CD4-positive, alpha-beta T cell treated with Interleukin-1 beta for 1 hour (primary cell): ENCODE measurements at regions not wholly inside any gene's neighbourhood (a gene's known extent, or its start where the extent isn't known, plus 50 kb on each side); places are given as distances from the start of the nearest gene placed in this dataset.
"Not testable (repeated sequence)": the region's sequence is repeated elsewhere in the genome, so short reads cannot be mapped to it uniquely, and the experiment has no call there.

ENCODE experiments used
- DNase-seq, 2 donors: peaks; one replicate each; pipeline ENCODE4 v3.0.0-alpha.2; 2020 to 2022

DNA sequence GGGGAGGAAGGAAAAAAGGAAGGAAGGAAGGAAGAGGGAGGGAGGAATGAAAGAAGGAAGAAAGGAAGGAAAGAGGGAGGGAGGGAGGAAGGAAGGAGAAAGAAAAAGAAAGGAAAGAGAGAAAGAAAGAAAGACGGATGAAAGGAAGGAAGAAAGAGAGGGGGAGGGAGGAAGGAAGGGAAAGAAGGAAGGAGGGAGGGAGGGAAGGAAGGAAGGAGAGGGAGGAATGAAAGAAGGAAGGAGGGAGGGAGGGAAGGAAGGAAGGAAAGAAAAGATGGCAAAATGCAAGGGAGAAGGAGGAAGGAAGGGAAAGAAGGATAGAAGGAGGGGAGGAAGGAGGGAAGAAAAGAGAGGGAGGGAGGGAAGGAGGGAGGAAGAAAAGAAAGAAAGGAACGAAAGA lies 257.3 kb upstream of the C16orf82 start:
- no peak for DNase-seq

DNA sequence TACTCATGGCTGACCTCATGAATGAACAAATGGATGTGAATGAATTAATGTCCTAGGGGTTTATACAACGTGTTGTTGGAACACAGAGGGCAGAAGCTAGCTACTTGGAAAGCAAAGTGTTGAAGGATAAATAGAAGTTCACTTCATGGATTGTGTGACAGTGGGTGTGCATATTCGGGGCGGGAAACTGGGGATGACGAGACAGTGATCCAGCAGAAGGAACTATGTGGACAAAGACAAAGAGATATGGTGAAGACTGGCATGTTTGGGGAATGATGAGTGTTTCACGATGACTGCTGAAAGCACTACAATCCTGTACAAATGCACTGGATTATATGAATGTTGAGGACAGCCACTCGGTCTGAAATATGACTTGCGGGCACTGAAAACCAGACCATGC lies 250.5 kb upstream of the C16orf82 start:
- no peak for DNase-seq

DNA sequence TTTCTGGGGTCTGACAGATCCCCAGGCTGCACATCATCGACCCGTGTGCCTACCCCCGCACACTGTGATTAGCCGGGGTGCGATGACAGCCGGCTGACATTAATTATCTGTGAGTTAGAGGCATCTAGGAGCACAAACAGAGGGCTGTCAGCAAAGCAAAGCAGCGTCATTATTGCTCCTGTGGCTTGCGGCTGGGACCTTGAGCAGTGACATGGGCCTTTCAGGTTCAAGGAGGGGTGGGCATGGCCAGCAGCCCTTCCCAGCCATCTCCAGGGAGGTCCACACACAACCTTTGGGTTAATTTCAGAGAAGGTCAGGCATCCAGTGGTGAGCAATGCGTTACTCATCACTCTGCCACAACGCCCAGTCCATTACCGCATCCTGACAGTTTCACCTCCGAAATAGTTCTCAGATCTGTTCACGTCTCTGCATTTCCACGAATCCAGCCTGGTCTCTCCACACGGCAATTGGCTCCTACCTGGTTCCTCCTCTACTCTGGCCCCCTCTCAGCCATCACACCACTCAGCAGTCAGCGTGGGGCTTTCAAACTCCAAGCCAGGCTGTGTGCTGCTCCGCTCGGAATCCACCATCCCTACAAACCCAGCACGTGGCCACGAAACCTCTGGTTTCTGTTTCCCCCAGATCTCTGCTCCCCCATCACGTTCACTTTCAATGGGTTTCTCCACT lies 249.7 kb upstream of the C16orf82 start:
- DNase-seq: no peak

DNA sequence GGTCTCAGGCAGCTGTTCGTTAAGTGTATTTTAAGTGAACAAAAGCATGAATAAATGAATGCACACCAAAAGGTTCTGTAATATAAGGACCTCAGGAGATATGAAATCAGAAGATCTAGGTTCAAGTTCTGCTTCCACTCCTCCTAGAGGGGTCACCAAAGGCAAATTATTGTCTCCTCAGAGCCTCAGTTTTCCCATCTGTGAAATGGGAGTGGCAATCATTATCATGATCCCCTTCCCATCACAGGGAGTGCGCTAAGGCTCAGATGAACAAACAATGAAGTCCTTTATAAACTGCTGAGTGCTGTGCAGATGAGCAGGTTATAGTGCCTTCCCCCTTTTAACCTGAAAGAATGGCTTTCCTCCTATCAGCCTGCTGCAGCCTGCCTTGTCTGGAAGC lies 248.3 kb upstream of the C16orf82 start:
- no peak for DNase-seq

DNA sequence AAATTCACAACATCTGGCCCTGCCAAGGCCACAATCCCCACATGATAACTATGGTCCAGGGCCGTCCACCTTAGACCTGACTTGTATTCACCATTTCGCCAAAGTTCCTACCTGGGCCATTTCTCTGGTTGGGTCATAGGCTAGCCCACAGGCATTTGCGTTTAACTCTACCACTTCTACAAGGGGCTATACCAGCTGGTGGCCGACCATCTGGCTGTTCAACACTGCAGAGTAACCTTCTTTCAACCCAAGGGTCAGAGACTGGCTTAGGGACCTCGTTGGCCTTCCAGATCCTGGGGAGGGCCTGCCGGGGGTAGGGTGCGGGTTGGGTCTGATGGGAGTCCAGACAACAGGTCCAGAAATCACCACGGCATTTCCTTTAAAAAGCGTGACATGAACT lies 242.3 kb upstream of the C16orf82 start:
- DNase-seq: no peak

DNA sequence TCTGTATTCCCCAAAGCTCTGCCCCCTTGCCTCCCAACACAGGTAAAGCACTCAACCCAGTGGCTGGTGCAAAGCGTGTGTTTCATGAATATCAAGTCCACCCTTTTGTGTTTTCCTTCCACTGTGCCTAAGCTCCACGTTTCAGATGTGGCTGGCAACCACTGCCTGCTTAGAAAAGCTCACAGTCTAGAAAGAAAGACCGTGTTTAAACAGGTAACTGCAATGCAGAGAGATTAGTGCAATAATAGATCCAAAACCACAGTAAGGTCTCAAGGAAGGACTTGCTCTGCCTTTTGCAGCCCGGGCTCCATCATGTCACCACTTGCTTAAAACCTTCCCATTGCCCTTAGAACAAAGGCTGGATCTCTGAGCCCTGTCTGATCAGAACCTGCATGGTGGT lies 240.2 kb upstream of the C16orf82 start:
- no peak for DNase-seq

DNA sequence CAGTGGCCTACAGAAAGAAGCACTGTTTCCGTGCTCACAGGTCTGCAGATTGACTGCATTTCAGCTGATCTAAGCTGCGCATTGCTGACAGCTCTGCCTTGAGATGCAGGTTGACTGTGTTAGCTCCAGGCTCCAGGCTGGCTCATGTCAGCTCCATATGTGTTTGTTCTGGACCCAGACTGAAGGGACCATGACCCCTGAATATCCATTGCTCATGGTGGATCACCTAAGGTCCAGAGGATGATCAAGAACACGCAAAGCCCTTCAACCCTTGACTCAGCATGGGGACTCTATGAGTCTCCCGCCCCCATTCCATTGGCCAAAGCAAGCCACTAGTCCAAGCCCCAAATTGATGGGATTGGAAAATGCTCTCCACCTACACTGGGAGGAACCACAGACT lies 239.3 kb upstream of the C16orf82 start:
- no peak for DNase-seq

DNA sequence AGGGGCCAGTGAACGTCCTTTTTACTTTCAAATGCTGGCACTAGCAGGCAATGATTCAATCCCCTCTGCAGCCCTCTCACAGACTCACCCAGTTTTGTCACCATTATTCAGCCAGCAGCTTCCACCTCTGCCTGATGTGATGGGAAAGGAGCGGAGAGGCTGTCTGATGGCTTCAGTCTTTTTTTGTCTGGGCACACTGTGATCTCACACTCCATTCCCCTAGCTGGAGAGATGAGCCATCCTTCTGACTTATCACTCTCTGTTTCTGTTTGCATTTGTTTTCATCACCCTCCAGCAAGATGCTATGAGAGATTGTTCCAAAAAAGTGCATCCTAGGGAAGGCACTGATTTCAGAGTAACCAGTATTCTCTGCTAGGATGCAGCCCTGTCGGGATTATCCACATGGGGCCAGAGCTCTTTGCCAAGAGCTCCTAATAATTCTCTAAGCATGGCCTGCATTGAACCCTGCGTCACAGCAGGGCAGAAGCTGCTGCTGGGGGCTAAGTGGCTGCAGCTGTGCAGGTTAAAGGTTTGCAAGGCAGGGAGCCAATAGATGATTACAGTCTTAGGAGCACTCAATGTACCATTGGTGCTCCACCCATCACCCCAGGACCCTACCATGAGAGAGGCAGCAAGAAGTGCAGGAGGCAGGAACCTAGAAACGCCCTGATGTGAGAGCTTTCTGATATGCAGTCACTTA lies 236.1 kb upstream of the C16orf82 start:
- no peak for DNase-seq

DNA sequence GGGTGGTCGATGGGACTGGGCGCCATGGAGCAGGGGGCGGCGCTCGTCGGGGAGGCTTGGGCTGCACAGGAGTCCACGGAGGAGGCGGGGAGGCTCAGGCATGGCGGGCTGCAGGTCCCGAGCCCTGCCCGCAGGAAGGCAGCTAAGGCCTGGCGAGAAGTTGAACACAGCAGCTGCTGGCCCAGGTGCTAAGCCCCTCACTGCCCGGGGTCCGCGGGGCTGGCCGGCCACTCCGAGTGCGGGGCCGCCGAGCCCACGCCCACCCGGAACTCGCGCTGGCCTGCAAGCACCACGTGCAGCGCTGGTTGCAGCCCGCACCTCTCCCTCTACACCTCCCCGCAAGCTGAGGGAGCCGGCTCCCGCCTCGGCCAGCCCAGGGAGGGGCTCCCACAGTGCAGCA lies 230.6 kb upstream of the C16orf82 start:
- not testable (repeated sequence) for DNase-seq

DNA sequence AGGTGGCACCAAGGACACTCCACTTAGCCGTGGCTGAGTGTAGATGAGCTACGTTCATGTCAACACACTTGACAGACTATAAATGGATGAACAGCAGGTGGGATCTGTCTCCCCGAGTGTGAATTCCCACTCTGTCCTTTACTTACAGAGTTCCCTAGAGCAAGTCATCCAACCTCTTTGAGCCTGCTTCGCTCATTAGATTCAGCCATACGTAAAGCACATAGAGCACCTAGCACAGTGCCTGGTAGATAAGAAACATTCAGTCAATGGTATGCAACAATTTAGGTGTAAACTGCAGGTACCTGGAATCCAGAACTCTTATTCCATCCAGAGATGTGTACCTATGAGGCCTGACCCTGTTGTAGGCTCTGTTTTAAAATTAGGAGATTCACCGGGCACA lies 227.8 kb upstream of the C16orf82 start:
- DNase-seq: no peak

DNA sequence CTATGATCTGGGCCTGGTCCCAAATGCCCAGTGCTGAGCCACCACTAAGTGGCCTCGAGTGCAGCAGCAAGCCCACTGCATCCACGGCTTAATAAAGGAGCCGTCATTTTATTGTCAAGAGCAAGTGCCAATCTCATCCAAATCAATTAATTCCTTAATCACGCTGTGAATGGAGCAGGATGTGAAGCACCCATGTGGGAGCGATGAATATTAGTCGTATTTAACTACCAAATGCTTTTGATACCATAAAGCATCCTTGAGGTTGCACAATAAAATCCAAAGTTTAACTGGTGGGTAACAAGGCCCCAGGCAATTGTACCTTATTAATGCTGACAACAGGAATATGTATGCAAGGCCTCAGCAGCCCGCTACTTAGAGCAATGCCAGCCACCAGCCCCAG lies 226.0 kb upstream of the C16orf82 start:
- no peak for DNase-seq

DNA sequence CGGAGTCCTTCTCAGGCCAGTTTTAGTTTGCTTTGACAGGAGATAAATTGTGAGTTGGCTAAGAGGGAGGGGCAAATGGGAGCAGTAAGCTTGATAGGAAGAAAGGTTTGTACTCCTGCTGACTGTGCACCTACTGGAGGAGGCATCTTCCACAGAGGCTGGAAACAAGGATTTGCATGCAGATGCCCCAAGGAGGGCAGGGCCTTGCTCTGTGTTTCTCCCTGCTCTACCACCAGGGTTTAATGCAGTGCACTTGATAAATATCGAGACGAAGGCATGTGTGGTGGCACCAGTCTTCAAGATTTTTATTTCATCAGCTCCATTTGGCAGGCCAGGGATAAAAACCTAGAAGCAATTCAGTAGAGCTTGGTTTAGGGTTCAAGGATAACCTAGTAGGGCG lies 210.5 kb upstream of the C16orf82 start:
- DNase-seq: no peak

DNA sequence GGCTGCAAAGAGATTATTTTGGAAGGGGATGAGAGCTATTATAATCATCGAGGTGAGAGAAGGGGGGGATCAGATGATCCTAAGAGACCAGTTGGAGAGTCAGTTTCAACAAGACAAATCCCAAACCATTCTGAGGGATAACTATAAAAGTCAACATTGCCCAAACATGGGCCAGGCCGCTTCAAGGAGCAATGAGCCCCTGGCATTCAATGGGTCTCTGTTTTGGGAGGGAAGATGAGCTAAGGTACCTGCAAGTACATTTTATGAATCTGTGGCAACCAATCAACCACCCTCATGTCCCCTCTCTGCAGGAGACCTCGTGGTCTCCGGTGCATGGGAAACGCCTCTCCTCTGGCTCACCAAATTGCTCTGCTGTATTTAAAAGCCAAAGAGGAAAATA lies 209.9 kb upstream of the C16orf82 start:
- DNase-seq: no peak

DNA sequence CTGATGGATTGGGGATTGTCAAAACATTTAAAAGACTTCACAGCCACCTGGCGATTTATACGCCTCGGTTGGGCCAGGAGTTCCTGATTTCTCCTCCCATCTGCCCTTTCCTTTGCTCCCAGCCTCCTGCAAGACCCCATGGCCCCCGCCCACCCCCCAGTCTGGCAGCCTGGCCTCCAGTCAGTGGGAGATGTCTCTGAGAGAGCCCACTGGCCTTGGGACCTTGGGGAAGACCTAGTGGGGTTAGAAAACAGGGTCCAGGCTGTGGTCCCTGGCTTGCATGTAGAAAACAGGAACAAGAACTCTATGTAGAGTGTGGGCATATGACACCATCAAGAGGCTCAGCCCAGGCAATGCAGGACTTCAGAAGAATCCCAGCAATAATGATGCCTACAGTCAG lies 209.4 kb upstream of the C16orf82 start:
- no peak for DNase-seq

DNA sequence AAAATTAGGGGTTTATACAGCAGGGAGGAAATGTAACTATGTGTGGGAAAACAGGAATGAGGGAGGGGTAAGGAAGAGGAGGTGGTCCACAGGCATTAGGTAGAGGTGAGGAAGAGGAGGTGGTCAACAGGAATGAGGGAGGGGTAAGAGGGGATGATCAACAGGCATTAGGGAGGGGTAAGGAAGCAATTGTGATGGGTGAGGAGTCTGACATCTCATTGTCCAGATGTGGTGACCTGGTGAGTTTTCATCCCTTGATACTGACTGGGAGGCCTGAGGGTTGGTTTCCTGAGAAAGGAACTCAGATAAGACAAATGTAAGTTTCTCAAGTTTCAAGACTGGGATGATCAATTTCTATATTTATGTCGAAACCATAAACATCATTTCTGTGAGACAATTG lies 206.2 kb upstream of the C16orf82 start:
- DNase-seq: no peak

DNA sequence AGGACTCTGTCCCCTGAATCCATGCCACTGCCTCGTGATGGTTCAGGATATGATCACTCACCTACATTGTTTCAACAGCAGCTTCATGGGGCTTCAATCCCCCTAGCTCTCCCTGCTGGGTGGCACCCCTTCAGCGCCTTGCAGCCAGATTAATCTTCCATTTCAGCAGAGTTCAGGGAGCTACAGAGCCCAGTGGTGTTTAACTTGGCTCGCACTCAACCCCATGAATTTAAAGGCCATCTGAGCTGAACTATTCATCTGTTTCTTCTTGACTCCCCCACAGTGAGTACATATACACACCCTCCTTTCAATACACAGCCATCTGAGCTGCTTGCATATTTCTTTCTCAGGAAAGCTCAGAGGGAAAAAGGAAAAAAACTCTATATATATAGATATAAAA lies 202.8 kb upstream of the C16orf82 start:
- DNase-seq: no peak

DNA sequence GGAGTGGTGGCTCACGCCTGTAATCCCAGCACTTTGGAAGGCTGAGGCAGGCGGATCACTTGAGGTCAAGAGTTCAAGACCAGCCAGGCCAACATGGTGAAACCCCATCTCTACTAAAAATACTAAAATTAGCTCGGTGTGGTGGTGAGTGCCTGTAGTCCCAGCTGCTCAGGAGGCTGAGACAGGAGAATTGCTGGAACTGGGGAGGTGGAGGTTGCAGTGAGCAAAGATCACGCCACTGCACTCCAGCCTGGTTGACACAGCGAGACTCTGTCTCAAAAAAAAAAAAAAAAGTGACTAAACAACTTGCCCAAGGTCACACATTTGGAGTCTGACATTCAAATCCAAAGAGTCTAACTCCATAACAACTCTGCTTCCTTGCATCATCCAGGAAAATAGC lies 192.4 kb upstream of the C16orf82 start:
- not testable (repeated sequence) for DNase-seq

DNA sequence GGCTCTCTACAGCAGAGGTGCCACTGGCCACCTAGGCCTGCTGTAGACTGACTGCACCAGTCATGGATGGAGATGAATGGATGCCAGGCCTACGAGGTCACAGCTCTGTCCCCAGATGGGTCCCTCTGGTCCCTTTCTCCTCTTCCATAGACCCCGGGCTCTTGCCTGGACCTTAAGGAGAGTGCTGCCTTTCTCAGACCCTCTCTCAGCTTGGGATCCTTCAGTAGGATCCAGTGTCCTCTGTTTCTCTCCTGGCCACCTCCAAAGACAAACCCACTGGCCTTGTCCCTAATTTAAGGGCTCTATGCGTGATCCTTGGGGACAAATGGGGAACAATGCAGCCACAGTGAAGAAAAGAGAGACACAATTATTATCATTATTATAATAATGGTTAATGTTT lies 189.3 kb upstream of the C16orf82 start:
- no peak for DNase-seq

DNA sequence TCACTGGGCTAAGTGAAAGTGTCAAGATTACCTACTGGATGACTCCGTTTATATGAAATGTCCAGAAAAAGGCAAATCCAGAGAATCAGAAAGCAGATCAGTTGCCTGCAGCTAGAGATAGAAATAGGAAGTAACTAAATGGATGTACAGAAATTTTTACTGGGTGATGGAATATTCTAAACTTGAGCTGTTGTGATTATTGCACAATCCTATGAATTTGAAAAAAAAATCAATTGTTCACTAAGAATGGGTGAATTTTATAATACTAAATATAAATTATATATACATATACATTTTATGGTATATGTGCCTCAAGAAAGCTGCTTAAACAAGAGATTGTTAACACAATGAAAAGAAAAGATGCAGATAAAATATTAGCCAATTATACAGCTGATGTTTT lies 181.1 kb upstream of the C16orf82 start:
- no peak for DNase-seq

DNA sequence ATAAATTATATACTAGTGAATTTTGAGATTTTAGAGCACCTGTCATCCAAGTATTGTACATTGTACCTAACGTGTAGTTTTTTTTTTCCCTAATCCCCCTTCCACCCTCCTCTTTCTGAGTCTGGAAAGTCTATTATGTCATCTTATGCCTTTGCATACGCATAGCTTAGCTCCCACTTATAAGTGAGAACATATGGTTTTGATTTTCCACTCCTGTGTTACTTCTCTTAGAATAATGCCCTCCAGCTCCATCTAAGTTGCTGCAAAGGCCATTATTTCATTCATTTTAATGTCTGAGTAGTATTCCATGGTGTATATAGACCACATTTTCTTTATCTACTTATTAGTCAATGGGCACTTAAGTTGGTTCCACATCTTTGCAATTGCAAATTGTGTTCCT lies 177.0 kb upstream of the C16orf82 start:
- no peak for DNase-seq

DNA sequence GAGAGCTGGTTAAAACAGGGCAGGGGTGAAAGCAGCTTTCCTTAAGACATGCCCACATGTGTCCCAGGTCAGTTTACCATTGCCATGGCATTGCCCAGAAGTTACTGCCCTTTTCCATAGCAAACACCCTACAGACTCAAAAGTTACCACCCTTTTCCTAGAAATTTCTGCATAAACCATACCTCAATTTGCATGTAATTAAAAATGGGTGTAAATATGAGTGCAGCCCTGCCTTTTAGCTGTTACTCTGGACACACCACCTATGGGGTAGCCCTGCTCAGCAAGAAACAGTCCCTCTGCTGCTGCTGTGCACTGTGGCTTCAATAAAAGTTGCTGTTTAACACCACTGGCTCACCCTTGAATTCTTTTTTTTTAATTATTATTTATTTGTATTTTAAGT lies 168.5 kb upstream of the C16orf82 start:
- no peak for DNase-seq

DNA sequence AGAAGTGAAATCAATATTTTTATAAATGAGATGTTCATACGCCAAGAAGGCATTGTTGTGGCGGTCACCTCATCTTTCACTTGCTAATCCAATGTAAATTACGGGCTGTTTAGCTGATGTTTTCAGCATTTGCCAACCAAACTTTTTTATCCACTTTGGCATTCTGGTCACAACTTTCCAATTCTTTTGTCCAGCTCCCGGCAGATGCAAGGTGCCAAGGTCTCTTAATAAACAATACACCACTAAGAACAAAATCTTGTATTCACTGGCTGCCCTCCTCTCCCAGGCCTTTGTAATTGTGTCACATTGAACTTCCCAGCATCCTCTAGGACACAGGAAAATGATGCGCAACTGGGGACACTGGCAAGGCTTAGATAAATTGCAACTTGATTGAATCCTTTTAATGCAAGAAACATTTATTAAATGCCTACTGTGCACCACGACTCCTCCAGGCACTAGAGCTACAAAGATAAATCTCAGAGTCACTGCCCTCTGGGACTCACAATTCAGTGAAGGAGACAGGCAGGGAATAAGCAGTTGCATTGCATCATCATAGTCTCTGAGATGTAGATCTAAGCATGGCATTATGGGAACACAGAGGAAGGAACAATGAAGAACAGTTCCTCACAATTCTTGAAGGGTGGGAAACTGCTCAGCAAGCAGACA lies 165.4 kb upstream of the C16orf82 start:
- no peak for DNase-seq

DNA sequence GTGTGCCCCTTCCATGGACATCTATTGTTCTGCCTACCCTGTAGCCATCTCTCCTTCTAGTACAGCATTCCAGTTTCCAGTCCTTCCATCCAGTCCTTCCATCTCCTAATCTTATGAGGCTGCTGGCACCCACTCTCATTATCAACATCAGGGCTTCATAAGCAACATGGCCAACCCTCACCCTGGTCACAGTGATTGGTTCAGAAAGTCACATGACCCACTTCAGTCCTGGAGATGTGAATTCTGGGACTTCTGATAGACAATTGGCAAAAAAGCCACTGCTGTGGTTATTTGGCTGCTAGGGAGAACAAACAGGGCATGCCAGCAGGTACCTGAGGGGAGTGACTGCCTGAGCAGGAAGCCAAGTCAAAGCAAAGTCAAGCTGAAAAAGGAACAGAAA lies 164.7 kb upstream of the C16orf82 start:
- DNase-seq: no peak

DNA sequence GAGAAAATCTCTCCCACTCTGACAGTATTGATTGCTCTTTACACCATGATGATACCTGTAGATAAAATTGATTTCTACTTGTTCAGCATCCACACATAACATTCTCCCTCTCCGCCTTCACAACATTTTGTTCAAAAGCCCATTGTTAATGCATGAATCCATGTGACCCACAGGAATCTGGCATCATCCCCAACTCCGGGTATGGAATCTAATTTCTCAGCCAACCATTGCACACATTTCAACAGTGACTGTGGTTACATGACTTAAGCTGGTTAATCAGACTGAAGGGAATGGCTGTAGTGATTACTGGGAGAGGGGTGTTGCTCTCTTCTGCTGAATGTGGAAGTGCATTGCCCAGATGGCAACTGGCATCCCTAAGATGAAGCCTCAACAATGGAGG lies 161.4 kb upstream of the C16orf82 start:
- no peak for DNase-seq

DNA sequence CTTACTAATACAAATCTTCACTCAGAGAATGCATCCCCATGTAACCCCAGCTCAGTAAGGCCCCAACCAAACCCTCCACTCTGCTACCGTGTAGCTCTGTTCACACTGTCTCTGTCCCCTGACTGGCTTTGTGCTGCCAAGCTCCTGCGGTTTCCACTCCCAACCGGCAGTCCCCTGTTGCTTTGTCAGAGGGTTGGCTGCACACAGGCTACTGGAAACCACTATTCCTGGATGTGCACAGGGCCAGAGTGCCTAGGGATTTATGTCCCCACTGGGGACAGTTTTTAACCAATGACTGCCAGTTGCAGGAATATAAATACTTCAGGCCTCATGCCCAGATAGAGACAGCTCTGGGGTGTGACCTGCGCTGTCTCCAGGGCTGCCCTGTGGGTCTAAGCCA lies 157.1 kb upstream of the C16orf82 start:
- DNase-seq: no peak
